IMR-90 (cell line): ENCODE measurements at regions not wholly inside any gene's neighbourhood (a gene's known extent, or its start where the extent isn't known, plus 50 kb on each side); places are given as distances from the start of the nearest gene placed in this dataset.

Experiments used
- MAFK ChIP-seq: IDR thresholded peaks from 2 replicates; pipeline ENCODE4 v1.6.1; 2012; ENCODE audit warnings: low read depth, low read length, improper control_type of control experiment
- POLR2A ChIP-seq: IDR thresholded peaks from 2 replicates; pipeline ENCODE4 v1.6.1; 2012; ENCODE audit warnings: mild to moderate bottlenecking, low read depth, low read length
- TF ChIP-seq, protein P1 (sequence below): conservative IDR thresholded peaks from 2 replicates; pipeline ENCODE4 v1.5.1; 2012; ENCODE audit warnings: mild to moderate bottlenecking, low read depth, low read length, improper control_type of control experiment
- TF ChIP-seq, protein P2 (sequence below): fragments of 150-350 bp; IDR thresholded peaks from 2 replicates; pipeline ENCODE4 v1.6.1; 2017; ENCODE audit warnings: mild to moderate bottlenecking, antibody characterized with exemption, low read length, low read depth

DNA sequence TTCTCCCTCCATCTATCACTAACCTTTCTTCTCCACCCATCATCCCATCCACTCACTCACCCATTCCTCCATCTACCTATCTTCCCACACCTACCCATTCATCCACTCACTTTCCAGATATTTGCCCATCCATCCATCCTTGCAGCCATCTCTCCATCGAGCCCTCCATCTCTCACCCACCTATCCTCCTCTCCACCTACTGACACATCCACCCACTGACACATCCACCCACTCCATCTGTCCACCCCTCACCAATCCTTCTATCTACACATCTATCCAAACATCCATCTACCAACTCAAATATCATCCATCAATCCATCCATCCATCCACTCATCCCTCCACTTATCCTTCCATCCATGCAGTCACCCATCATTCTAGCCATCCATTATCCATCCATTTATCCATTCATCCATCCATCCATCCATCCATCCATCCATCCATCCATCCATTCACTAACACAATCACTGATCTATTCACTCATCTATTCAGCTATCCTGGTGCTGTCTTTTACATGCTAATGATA, 68.9 kb upstream of the SPTLC1 start:
- TF ChIP-seq, protein P1, sequence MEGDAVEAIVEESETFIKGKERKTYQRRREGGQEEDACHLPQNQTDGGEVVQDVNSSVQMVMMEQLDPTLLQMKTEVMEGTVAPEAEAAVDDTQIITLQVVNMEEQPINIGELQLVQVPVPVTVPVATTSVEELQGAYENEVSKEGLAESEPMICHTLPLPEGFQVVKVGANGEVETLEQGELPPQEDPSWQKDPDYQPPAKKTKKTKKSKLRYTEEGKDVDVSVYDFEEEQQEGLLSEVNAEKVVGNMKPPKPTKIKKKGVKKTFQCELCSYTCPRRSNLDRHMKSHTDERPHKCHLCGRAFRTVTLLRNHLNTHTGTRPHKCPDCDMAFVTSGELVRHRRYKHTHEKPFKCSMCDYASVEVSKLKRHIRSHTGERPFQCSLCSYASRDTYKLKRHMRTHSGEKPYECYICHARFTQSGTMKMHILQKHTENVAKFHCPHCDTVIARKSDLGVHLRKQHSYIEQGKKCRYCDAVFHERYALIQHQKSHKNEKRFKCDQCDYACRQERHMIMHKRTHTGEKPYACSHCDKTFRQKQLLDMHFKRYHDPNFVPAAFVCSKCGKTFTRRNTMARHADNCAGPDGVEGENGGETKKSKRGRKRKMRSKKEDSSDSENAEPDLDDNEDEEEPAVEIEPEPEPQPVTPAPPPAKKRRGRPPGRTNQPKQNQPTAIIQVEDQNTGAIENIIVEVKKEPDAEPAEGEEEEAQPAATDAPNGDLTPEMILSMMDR = no peak
- TF ChIP-seq POLR2A = no peak
- TF ChIP-seq, protein P2, sequence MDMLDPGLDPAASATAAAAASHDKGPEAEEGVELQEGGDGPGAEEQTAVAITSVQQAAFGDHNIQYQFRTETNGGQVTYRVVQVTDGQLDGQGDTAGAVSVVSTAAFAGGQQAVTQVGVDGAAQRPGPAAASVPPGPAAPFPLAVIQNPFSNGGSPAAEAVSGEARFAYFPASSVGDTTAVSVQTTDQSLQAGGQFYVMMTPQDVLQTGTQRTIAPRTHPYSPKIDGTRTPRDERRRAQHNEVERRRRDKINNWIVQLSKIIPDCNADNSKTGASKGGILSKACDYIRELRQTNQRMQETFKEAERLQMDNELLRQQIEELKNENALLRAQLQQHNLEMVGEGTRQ = no peak
- TF ChIP-seq MAFK = no peak
